NCI-H1417 (cell line): ENCODE measurements at regions not wholly inside any gene's neighbourhood (a gene's known extent, or its start where the extent isn't known, plus 50 kb on each side); places are given as distances from the start of the nearest gene placed in this dataset.
"Not testable (repeated sequence)": the region's sequence is repeated elsewhere in the genome, so short reads cannot be mapped to it uniquely, and the experiment has no call there.

Experiments
- DNase-seq, 3 experiments: peaks; one replicate each; lab custom pipeline; 2025; lab: John Stamatoyannopoulos, UW

- no peak for DNase-seq
Observed at GRCh38 chr9:26237256-26237655, 559.0 kb upstream of the TUSC1 start.

- no peak for DNase-seq
Observed at GRCh38 chr9:26234865-26235264, 556.6 kb upstream of the TUSC1 start.

- DNase-seq, result no peak
Observed at GRCh38 chr9:26231391-26231790, 553.1 kb upstream of the TUSC1 start.

GRCh38 chr9:26229324-26230054 lies 551.2 kb upstream of the TUSC1 start:
- DNase-seq, result no peak

- no peak for DNase-seq
Observed at GRCh38 chr9:26228273-26228672, 550.0 kb upstream of the TUSC1 start.

- no peak for DNase-seq
Observed at GRCh38 chr9:26221290-26221689, 543.0 kb upstream of the TUSC1 start.

GRCh38 chr9:26220367-26220766 lies 542.1 kb upstream of the TUSC1 start:
- DNase-seq, result no peak

GRCh38 chr9:26219961-26220360 lies 541.7 kb upstream of the TUSC1 start:
- peak in 1 of 3 experiments; percentile 1 for DNase-seq

GRCh38 chr9:26216702-26217101 lies 538.5 kb upstream of the TUSC1 start:
- no peak for DNase-seq

GRCh38 chr9:26214713-26215444 lies 536.6 kb upstream of the TUSC1 start:
- not testable (repeated sequence) for DNase-seq

- DNase-seq, result no peak
Observed at GRCh38 chr9:26210338-26210851, 532.2 kb upstream of the TUSC1 start.

GRCh38 chr9:26205261-26205660 lies 527.0 kb upstream of the TUSC1 start:
- no peak for DNase-seq

- no peak for DNase-seq
Observed at GRCh38 chr9:26193237-26193636, 515.0 kb upstream of the TUSC1 start.

- no peak for DNase-seq
Observed at GRCh38 chr9:26191711-26192110, 513.5 kb upstream of the TUSC1 start.

- DNase-seq, result no peak
Observed at GRCh38 chr9:26181836-26182235, 503.6 kb upstream of the TUSC1 start.

- no peak for DNase-seq
Observed at GRCh38 chr9:26176628-26177027, 498.4 kb upstream of the TUSC1 start.

- no peak for DNase-seq
Observed at GRCh38 chr9:26175264-26175663, 497.0 kb upstream of the TUSC1 start.

GRCh38 chr9:26172301-26172700 lies 494.1 kb upstream of the TUSC1 start:
- no peak for DNase-seq

- no peak for DNase-seq
Observed at GRCh38 chr9:26171691-26172090, 493.4 kb upstream of the TUSC1 start.

- DNase-seq, result no peak
Observed at GRCh38 chr9:26170190-26170589, 491.9 kb upstream of the TUSC1 start.

- DNase-seq, result no peak
Observed at GRCh38 chr9:26169708-26170107, 491.5 kb upstream of the TUSC1 start.

- no peak for DNase-seq
Observed at GRCh38 chr9:26166537-26166936, 488.3 kb upstream of the TUSC1 start.

- DNase-seq, result no peak
Observed at GRCh38 chr9:26165426-26165825, 487.2 kb upstream of the TUSC1 start.
